ENCODE measurements at regions not wholly inside any gene's neighbourhood (a gene's known extent, or its start where the extent isn't known, plus 50 kb on each side); places are given as distances from the start of the nearest gene placed in this dataset.

- no peak for DNase-seq (ENCODE audit: low read depth)
Observed at GRCh38 chr6:110538416-110539160, 62.2 kb upstream of the SLC22A16 start.

- DNase-seq (ENCODE audit: low read depth): peak; percentile 99
Observed at GRCh38 chr6:110537208-110538123, 61.1 kb upstream of the SLC22A16 start.

GRCh38 chr6:110534731-110535492 lies 58.5 kb upstream of the SLC22A16 start:
- DNase-seq (ENCODE audit: low read depth): peak; percentile 99

GRCh38 chr6:110532431-110532830 lies 56.0 kb upstream of the SLC22A16 start:
- no peak for DNase-seq (ENCODE audit: low read depth)

GRCh38 chr6:110530671-110531070 lies 54.3 kb upstream of the SLC22A16 start:
- DNase-seq (ENCODE audit: low read depth): peak; percentile 66

- DNase-seq (ENCODE audit: low read depth): peak; percentile 87
Observed at GRCh38 chr6:110529907-110530306, 53.5 kb upstream of the SLC22A16 start.

GRCh38 chr6:110529355-110529754 lies 52.9 kb upstream of the SLC22A16 start:
- DNase-seq (ENCODE audit: low read depth): peak; percentile 93

GRCh38 chr6:110528930-110529325 lies 52.5 kb upstream of the SLC22A16 start:
- DNase-seq (ENCODE audit: low read depth): no peak

- peak; percentile 97 for DNase-seq (ENCODE audit: low read depth)
Observed at GRCh38 chr6:110528101-110528929, 51.9 kb upstream of the SLC22A16 start.

GRCh38 chr6:110527516-110527915 lies 51.1 kb upstream of the SLC22A16 start:
- DNase-seq (ENCODE audit: low read depth): no peak

- DNase-seq (ENCODE audit: low read depth): no peak
Observed at GRCh38 chr6:110526726-110527125, 50.3 kb upstream of the SLC22A16 start.

Data from M059J (cell line).